H9 (cell line): ENCODE measurements at regions not wholly inside any gene's neighbourhood (a gene's known extent, or its start where the extent isn't known, plus 50 kb on each side); places are given as distances from the start of the nearest gene placed in this dataset.

Source experiments
- DNase-seq: peaks from one replicate; pipeline ENCODE4 v3.0.0-alpha.2; 2017
- H2AFZ ChIP-seq: one replicate; pipeline ENCODE4 v1.6.1; 2013; ENCODE audit warnings: mild to moderate bottlenecking, low read length, control low read depth, moderate library complexity
- H2AK5ac ChIP-seq: 2 replicates; pipeline ENCODE4 v1.6.1; 2013; ENCODE audit warnings: low read length, control low read depth, mixed read lengths; ENCODE audit not compliant: insufficient read length
- H2BK120ac ChIP-seq: one replicate; pipeline ENCODE4 v1.6.1; 2013; ENCODE audit warnings: low read depth, mild to moderate bottlenecking, low read length, control low read depth, inconsistent platforms; ENCODE audit not compliant: poor library complexity, severe bottlenecking
- H2BK12ac ChIP-seq: 2 replicates; pipeline ENCODE4 v1.6.1; 2013; ENCODE audit warnings: low read length, control low read depth, mixed read lengths, low read depth; ENCODE audit not compliant: insufficient read length
- H2BK15ac ChIP-seq: 2 replicates; pipeline ENCODE4 v1.6.1; 2013; ENCODE audit warnings: low read depth, low read length, control low read depth
- H2BK20ac ChIP-seq: one replicate; pipeline ENCODE4 v1.6.1; 2013; ENCODE audit warnings: low read depth, mild to moderate bottlenecking, low read length, control low read depth, inconsistent platforms; ENCODE audit not compliant: poor library complexity, severe bottlenecking
- H2BK5ac ChIP-seq: 2 replicates; pipeline ENCODE4 v1.6.1; 2013; ENCODE audit warnings: low read length, control low read depth, mixed read lengths; ENCODE audit not compliant: insufficient read length
- H3K14ac ChIP-seq: 2 replicates; pipeline ENCODE4 v1.6.1; 2013; ENCODE audit warnings: low read length, control low read depth; ENCODE audit not compliant: insufficient read depth
- H3K18ac ChIP-seq: 2 replicates; pipeline ENCODE4 v1.6.1; 2013; ENCODE audit warnings: low read depth, mild to moderate bottlenecking, mixed read lengths, low read length, control low read depth; ENCODE audit not compliant: insufficient read length
- H3K23ac ChIP-seq: 2 replicates; pipeline ENCODE4 v1.6.1; 2013; ENCODE audit warnings: low read length, control low read depth, mixed read lengths, low read depth; ENCODE audit not compliant: insufficient read length
- H3K23me2 ChIP-seq: 2 replicates; pipeline ENCODE4 v1.6.1; 2013; ENCODE audit warnings: low read depth, mild to moderate bottlenecking, mixed read lengths, low read length, control low read depth; ENCODE audit not compliant: insufficient read length, poor library complexity, severe bottlenecking
- H3K27ac ChIP-seq: 2 replicates; pipeline ENCODE4 v1.5.1; 2013; ENCODE audit warnings: low read length, control low read depth, mixed read lengths, low read depth; ENCODE audit not compliant: insufficient read length
- H3K27me3 ChIP-seq: 2 replicates; pipeline ENCODE4 v1.6.1; 2013; ENCODE audit warnings: low read length, control low read depth, inconsistent platforms; ENCODE audit not compliant: insufficient read depth
- H3K4ac ChIP-seq: 2 replicates; pipeline ENCODE4 v1.6.1; 2013; ENCODE audit warnings: low read depth, mild to moderate bottlenecking, control low read depth, inconsistent platforms, low read length, moderate library complexity
- H3K4me1 ChIP-seq: 2 replicates; pipeline ENCODE4 v1.6.1; 2013; ENCODE audit warnings: low read length, control low read depth, inconsistent platforms; ENCODE audit not compliant: insufficient read depth
- H3K4me2 ChIP-seq: 2 replicates; pipeline ENCODE4 v1.6.1; 2013; ENCODE audit warnings: low read length, control low read depth, mixed read lengths; ENCODE audit not compliant: insufficient read length, insufficient read depth
- H3K56ac ChIP-seq: 2 replicates; pipeline ENCODE4 v1.6.1; 2013; ENCODE audit warnings: low read depth, mild to moderate bottlenecking, mixed read lengths, low read length, control low read depth; ENCODE audit not compliant: insufficient read length
- H3K79me1 ChIP-seq: 2 replicates; pipeline ENCODE4 v1.6.1; 2013; ENCODE audit warnings: low read depth, mild to moderate bottlenecking, moderate library complexity, low read length, control low read depth, inconsistent platforms; ENCODE audit not compliant: insufficient read depth, poor library complexity, severe bottlenecking
- H3K79me2 ChIP-seq: 2 replicates; pipeline ENCODE4 v1.6.1; 2013; ENCODE audit warnings: low read length, control low read depth, inconsistent platforms; ENCODE audit not compliant: insufficient read depth
- H3K9ac ChIP-seq: 2 replicates; pipeline ENCODE4 v1.6.1; 2013; ENCODE audit warnings: low read length, control low read depth, mixed read lengths; ENCODE audit not compliant: insufficient read length; ENCODE audit errors: extremely low read depth
- H3K9me3 ChIP-seq: one replicate; pipeline ENCODE4 v1.6.1; 2013; ENCODE audit warnings: low read depth, low read length, inconsistent platforms; ENCODE audit not compliant: control insufficient read depth
- H3T11ph ChIP-seq: one replicate; pipeline ENCODE4 v1.6.1; 2013; ENCODE audit warnings: mild to moderate bottlenecking, low read length, control low read depth, inconsistent platforms
- H4K20me1 ChIP-seq: one replicate; pipeline ENCODE4 v1.6.1; 2013; ENCODE audit not compliant: control insufficient read depth, insufficient read length, insufficient read depth
- H4K5ac ChIP-seq: 2 replicates; pipeline ENCODE4 v1.6.1; 2013; ENCODE audit warnings: low read depth, mild to moderate bottlenecking, mixed read lengths, low read length, control low read depth; ENCODE audit not compliant: insufficient read length
- H4K8ac ChIP-seq: replicated peaks from 2 replicates; pipeline ENCODE4 v1.6.1; 2013; ENCODE audit warnings: low read length, control low read depth, mixed read lengths, low read depth; ENCODE audit not compliant: insufficient read length
- H4K91ac ChIP-seq: 2 replicates; pipeline ENCODE4 v1.6.1; 2013; ENCODE audit warnings: low read depth, mild to moderate bottlenecking, moderate library complexity, mixed read lengths, low read length, control low read depth; ENCODE audit not compliant: insufficient read length
- H3K27ac Mint-ChIP-seq, 3 experiments: 2 replicates in 2 of 3; 3 replicates in 1 of 3; pipeline ENCODE4 v1.8.0; 2020 to 2021; ENCODE audit warnings: mixed read lengths in 3 of 3, mild to moderate bottlenecking in 1 of 3, moderate library complexity in 1 of 3
- H3K27me3 Mint-ChIP-seq: 2 replicates; pipeline ENCODE4 v1.8.0; 2021; ENCODE audit warnings: low read depth, mild to moderate bottlenecking, moderate library complexity, mixed read lengths
- H3K36me3 Mint-ChIP-seq, 3 experiments: 2 replicates in 2 of 3; 3 replicates in 1 of 3; pipeline ENCODE4 v1.8.0; 2020 to 2021; ENCODE audit warnings: low read depth in 3 of 3, mixed read lengths in 3 of 3; ENCODE audit not compliant: insufficient read depth in 1 of 3
- H3K4me1 Mint-ChIP-seq, 2 experiments: 2 replicates each; pipeline ENCODE4 v1.8.0; 2020; ENCODE audit warnings: mixed read lengths in 2 of 2
- H3K4me3 Mint-ChIP-seq, 2 experiments: 2 replicates in 1 of 2; 3 replicates in 1 of 2; pipeline ENCODE4 v1.8.0; 2020 to 2021; ENCODE audit warnings: mild to moderate bottlenecking in 2 of 2, mixed read lengths in 2 of 2, moderate library complexity in 1 of 2
- H3K9me3 Mint-ChIP-seq, 2 experiments: 2 replicates in 1 of 2; 3 replicates in 1 of 2; pipeline ENCODE4 v1.8.0; 2020; ENCODE audit warnings: mild to moderate bottlenecking in 2 of 2, mixed read lengths in 2 of 2, moderate library complexity in 1 of 2
- WGBS: extraction: QIAGEN DNeasy Blood & Tissue Kit; methylation state at CpG from one replicate; pipeline ENCODE4 v1.1.7; 2013; ENCODE audit warnings: missing lambda C conversion rate, low lambda C conversion rate, mixed read lengths; ENCODE audit not compliant: insufficient read length; ENCODE audit errors: extremely low coverage; 5-methylcytosine and 5-hydroxymethylcytosine counted together
- TF ChIP-seq, protein P1 (sequence below): fragments of 200-600 bp; sonication (generic); conservative IDR thresholded peaks from 3 replicates; pipeline ENCODE4 v1.8.0; 2021; ENCODE audit warnings: antibody characterized with exemption, mild to moderate bottlenecking

DNA sequence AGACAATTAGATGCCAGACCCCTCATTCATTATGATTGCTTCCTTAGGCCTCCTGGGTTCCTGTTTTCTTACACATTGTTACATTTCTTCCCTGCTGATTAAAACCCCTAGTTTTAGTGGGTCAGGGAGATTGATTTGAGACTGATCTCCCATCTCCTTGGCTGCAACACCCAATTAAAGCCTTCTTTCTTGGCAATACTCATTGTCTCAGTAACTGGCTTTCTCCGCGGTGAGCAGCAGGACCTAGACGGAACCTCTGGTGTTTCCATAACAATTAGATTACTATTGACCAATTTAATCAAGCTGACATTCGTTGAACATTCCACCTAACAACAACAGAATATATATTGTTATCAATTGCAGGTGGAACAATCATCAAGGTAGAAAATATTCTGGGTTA lies 1676.4 kb upstream of the SLC39A10 start:
- Histone ChIP-seq H3K56ac (no peak overlapping the region), H2BK120ac (no peak overlapping the region), H3K9ac (no peak overlapping the region), H2BK5ac (no peak overlapping the region), H4K5ac (no peak overlapping the region), H2AFZ (no peak overlapping the region), H3K27ac (no peak overlapping the region), H3K79me2 (no peaks in the 10 kb centered on the region), H3K4ac (no peak overlapping the region), H3K27me3 (no peaks in the 10 kb centered on the region), H4K91ac (no peak overlapping the region), H2BK12ac (no peak overlapping the region), H4K8ac (no peak overlapping the region), H3K18ac (no peak overlapping the region), H2BK20ac (no peak overlapping the region), H3K79me1 (no peaks in the 10 kb centered on the region), H3K23ac (no peak overlapping the region), H3K9me3 (no peaks in the 10 kb centered on the region), H3T11ph (no peak overlapping the region), H3K23me2 (no peaks in the 10 kb centered on the region), H4K20me1 (no peaks in the 10 kb centered on the region), H2BK15ac (no peak overlapping the region), H3K4me1 (peaks cover 2% of the 10 kb centered on the region), H3K4me2 (no peak overlapping the region), H2AK5ac (no peak overlapping the region), H3K14ac (no peak overlapping the region)
- H3K4me1 Mint-ChIP-seq, result peaks cover 7 to 16% of the 10 kb centered on the region in 2 experiments
- peak overlapping the region; percentile 52 to 96 (median 66); a peak in 5 of 7 replicates for H3K27ac Mint-ChIP-seq
- H3K36me3 Mint-ChIP-seq, result peaks cover 0 to 18% (median 11%) of the 10 kb centered on the region in 3 experiments; a peak in 5 of 7 replicates
- no CpG with 5 or more reads among the region's 4 CpGs for WGBS
- H3K27me3 Mint-ChIP-seq, result no peaks in the 10 kb centered on the region
- H3K9me3 Mint-ChIP-seq, result peaks cover 13 to 18% of the 10 kb centered on the region in 2 experiments
- no peak for DNase-seq
- TF ChIP-seq, protein P1, sequence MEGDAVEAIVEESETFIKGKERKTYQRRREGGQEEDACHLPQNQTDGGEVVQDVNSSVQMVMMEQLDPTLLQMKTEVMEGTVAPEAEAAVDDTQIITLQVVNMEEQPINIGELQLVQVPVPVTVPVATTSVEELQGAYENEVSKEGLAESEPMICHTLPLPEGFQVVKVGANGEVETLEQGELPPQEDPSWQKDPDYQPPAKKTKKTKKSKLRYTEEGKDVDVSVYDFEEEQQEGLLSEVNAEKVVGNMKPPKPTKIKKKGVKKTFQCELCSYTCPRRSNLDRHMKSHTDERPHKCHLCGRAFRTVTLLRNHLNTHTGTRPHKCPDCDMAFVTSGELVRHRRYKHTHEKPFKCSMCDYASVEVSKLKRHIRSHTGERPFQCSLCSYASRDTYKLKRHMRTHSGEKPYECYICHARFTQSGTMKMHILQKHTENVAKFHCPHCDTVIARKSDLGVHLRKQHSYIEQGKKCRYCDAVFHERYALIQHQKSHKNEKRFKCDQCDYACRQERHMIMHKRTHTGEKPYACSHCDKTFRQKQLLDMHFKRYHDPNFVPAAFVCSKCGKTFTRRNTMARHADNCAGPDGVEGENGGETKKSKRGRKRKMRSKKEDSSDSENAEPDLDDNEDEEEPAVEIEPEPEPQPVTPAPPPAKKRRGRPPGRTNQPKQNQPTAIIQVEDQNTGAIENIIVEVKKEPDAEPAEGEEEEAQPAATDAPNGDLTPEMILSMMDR, result no peak
- no peak overlapping the region for H3K4me3 Mint-ChIP-seq
